Fibroblast of pulmonary artery (primary cell): ENCODE measurements at regions not wholly inside any gene's neighbourhood (a gene's known extent, or its start where the extent isn't known, plus 50 kb on each side); places are given as distances from the start of the nearest gene placed in this dataset.

Experiments
- DNase-seq: peaks from one replicate; pipeline ENCODE4 v3.0.0-alpha.2; 2010; ENCODE audit warnings: low read depth
- H3K4me3 ChIP-seq: replicated peaks from 2 replicates; pipeline ENCODE4 v1.5.1; 2011; ENCODE audit warnings: low read depth, mild to moderate bottlenecking, control low read depth, low read length, moderate library complexity
- TF ChIP-seq, protein P1 (sequence below): IDR thresholded peaks from 2 replicates; pipeline ENCODE4 v1.5.1; 2011; ENCODE audit warnings: mild to moderate bottlenecking, control low read depth, low read length, inconsistent platforms; ENCODE audit errors: missing control alignments

- TF ChIP-seq, protein P1, sequence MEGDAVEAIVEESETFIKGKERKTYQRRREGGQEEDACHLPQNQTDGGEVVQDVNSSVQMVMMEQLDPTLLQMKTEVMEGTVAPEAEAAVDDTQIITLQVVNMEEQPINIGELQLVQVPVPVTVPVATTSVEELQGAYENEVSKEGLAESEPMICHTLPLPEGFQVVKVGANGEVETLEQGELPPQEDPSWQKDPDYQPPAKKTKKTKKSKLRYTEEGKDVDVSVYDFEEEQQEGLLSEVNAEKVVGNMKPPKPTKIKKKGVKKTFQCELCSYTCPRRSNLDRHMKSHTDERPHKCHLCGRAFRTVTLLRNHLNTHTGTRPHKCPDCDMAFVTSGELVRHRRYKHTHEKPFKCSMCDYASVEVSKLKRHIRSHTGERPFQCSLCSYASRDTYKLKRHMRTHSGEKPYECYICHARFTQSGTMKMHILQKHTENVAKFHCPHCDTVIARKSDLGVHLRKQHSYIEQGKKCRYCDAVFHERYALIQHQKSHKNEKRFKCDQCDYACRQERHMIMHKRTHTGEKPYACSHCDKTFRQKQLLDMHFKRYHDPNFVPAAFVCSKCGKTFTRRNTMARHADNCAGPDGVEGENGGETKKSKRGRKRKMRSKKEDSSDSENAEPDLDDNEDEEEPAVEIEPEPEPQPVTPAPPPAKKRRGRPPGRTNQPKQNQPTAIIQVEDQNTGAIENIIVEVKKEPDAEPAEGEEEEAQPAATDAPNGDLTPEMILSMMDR, result no peak
- no peak for DNase-seq
- no peak overlapping the region for H3K4me3 ChIP-seq
These were observed 113.2 kb downstream of the TENT5C start for GRCh38 chr1:117719004-117719403.

GRCh38 chr1:117732065-117732797, 126.4 kb downstream of the TENT5C start:
- TF ChIP-seq, protein P1, result no peak
- DNase-seq, result no peak
- H3K4me3 ChIP-seq, result no peak overlapping the region

DNA sequence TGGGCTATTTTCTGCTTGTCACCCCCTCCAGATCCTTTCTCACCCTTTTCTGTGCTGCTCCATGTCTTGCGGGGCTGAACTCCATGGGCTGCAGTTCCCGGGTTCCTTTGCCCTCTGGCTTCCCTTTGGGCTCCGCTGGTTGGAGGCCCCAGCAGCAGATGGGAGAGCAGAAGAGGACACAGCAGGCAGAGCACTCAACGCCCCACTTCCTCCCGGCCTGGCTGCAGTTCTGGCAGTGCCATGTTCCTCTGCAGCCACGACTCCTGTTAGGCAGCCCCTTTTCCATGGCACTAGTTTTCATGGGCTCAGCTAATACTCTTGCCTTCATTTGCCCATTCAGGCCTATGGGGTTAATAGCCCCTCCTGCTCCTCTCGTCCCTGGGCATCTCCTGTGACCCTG, 127.1 kb downstream of the TENT5C start:
- H3K4me3 ChIP-seq, result no peak overlapping the region
- DNase-seq, result no peak
- TF ChIP-seq, protein P1, result no peak

DNA sequence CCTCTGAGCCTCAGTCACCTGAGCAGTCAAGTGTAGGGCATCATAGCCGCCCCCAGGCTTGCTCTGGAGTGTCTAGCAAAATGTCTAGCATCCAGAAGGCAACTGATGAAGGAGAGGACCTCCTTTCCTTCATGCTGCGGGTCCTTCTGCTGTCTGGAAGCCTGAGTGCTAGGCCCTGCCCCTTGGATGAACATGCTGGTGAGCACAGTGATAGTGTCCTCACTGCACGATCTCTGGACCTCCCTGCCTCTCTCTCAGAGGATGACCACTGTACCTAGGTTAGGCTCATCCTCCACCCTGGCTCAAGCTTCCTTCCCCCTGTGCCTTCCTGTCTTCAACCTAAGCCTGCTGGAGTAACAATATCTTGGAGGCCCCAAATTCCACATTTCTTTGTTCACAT, 128.6 kb downstream of the TENT5C start:
- no peak overlapping the region for H3K4me3 ChIP-seq
- no peak for DNase-seq
- TF ChIP-seq, protein P1, result no peak

- peak; percentile 65 for DNase-seq
- H3K4me3 ChIP-seq, result peak overlapping the region; percentile 45
- TF ChIP-seq, protein P1, result no peak
These were observed 129.5 kb downstream of the TENT5C start for GRCh38 chr1:117735045-117735992.

GRCh38 chr1:117739504-117739903, 133.7 kb downstream of the TENT5C start:
- no peak for DNase-seq
- H3K4me3 ChIP-seq, result no peak overlapping the region
- TF ChIP-seq, protein P1, result no peak
